ENCODE measurements at regions not wholly inside any gene's neighbourhood (a gene's known extent, or its start where the extent isn't known, plus 50 kb on each side); places are given as distances from the start of the nearest gene placed in this dataset.

GRCh38 chr2:151197184-151198108 is 64.2 kb downstream of the RBM43 start:
- no peaks in the 10 kb centered on the region for H3K4me1 ChIP-seq (ENCODE audit: control insufficient read depth, insufficient read depth, low read length)
- H3K36me3 ChIP-seq (ENCODE audit: control insufficient read depth, insufficient read depth, low read length), result no peaks in the 10 kb centered on the region
- 92% methylated on average over 2 of the region's 7 CpGs for WGBS (ENCODE audit: insufficient coverage)
- no peak for DNase-seq
- H3K27ac ChIP-seq (ENCODE audit: low read length), result no peak overlapping the region
- no peak overlapping the region for H3K4me3 ChIP-seq (ENCODE audit: low read length)
- H3K27me3 ChIP-seq (ENCODE audit: control insufficient read depth, insufficient read depth, low read length), result no peaks in the 10 kb centered on the region
- no peaks in the 10 kb centered on the region for H3K9me3 ChIP-seq (replicated peaks; ENCODE audit: control insufficient read depth, low read depth, low read length)

- Histone ChIP-seq H3K9me3 (replicated peaks; ENCODE audit: control insufficient read depth, low read depth, low read length) (no peaks in the 10 kb centered on the region), H3K27me3 (ENCODE audit: control insufficient read depth, insufficient read depth, low read length) (no peaks in the 10 kb centered on the region), H3K27ac (ENCODE audit: low read length) (no peak overlapping the region), H3K36me3 (ENCODE audit: control insufficient read depth, insufficient read depth, low read length) (no peaks in the 10 kb centered on the region), H3K4me3 (ENCODE audit: low read length) (no peak overlapping the region), H3K4me1 (ENCODE audit: control insufficient read depth, insufficient read depth, low read length) (no peaks in the 10 kb centered on the region)
- WGBS (ENCODE audit: insufficient coverage), result 100% methylated on average over 1 of the region's 4 CpGs
- DNase-seq, result no peak
These were observed 68.1 kb downstream of the RBM43 start for GRCh38 chr2:151193576-151193975.

GRCh38 chr2:151192681-151193080 is 69.0 kb downstream of the RBM43 start:
- no peak for DNase-seq
- H3K9me3 ChIP-seq (replicated peaks; ENCODE audit: control insufficient read depth, low read depth, low read length), result no peaks in the 10 kb centered on the region
- H3K36me3 ChIP-seq (ENCODE audit: control insufficient read depth, insufficient read depth, low read length), result no peaks in the 10 kb centered on the region
- no peak overlapping the region for H3K4me3 ChIP-seq (ENCODE audit: low read length)
- no peak overlapping the region for H3K27ac ChIP-seq (ENCODE audit: low read length)
- H3K4me1 ChIP-seq (ENCODE audit: control insufficient read depth, insufficient read depth, low read length), result no peaks in the 10 kb centered on the region
- WGBS (ENCODE audit: insufficient coverage), result no CpG with 5 or more reads among the region's 2 CpGs
- H3K27me3 ChIP-seq (ENCODE audit: control insufficient read depth, insufficient read depth, low read length), result no peaks in the 10 kb centered on the region

GRCh38 chr2:151191001-151191400 is 70.7 kb downstream of the RBM43 start:
- Histone ChIP-seq H3K9me3 (replicated peaks; ENCODE audit: control insufficient read depth, low read depth, low read length) (no peaks in the 10 kb centered on the region), H3K27ac (ENCODE audit: low read length) (no peak overlapping the region), H3K4me1 (ENCODE audit: control insufficient read depth, insufficient read depth, low read length) (no peaks in the 10 kb centered on the region), H3K36me3 (ENCODE audit: control insufficient read depth, insufficient read depth, low read length) (no peaks in the 10 kb centered on the region), H3K27me3 (ENCODE audit: control insufficient read depth, insufficient read depth, low read length) (no peaks in the 10 kb centered on the region), H3K4me3 (ENCODE audit: low read length) (no peak overlapping the region)
- peak; percentile 43 for DNase-seq
- 18% methylated on average over 1 of the region's 2 CpGs for WGBS (ENCODE audit: insufficient coverage)

GRCh38 chr2:151189125-151189524 is 72.5 kb downstream of the RBM43 start:
- Histone ChIP-seq H3K27ac (ENCODE audit: low read length) (no peak overlapping the region), H3K36me3 (ENCODE audit: control insufficient read depth, insufficient read depth, low read length) (no peaks in the 10 kb centered on the region), H3K27me3 (ENCODE audit: control insufficient read depth, insufficient read depth, low read length) (no peaks in the 10 kb centered on the region), H3K9me3 (replicated peaks; ENCODE audit: control insufficient read depth, low read depth, low read length) (no peaks in the 10 kb centered on the region), H3K4me1 (ENCODE audit: control insufficient read depth, insufficient read depth, low read length) (no peaks in the 10 kb centered on the region), H3K4me3 (ENCODE audit: low read length) (no peak overlapping the region)
- DNase-seq, result no peak
- no CpG with 5 or more reads among the region's 3 CpGs for WGBS (ENCODE audit: insufficient coverage)

GRCh38 chr2:151186011-151186410 is 75.7 kb downstream of the RBM43 start:
- Histone ChIP-seq H3K36me3 (ENCODE audit: control insufficient read depth, insufficient read depth, low read length) (no peaks in the 10 kb centered on the region), H3K4me3 (ENCODE audit: low read length) (no peak overlapping the region), H3K27me3 (ENCODE audit: control insufficient read depth, insufficient read depth, low read length) (no peaks in the 10 kb centered on the region), H3K4me1 (ENCODE audit: control insufficient read depth, insufficient read depth, low read length) (no peaks in the 10 kb centered on the region), H3K9me3 (replicated peaks; ENCODE audit: control insufficient read depth, low read depth, low read length) (no peaks in the 10 kb centered on the region), H3K27ac (ENCODE audit: low read length) (no peak overlapping the region)
- DNase-seq, result no peak
- WGBS (ENCODE audit: insufficient coverage), result over 99% methylated on average over 11 of the region's 15 CpGs

- Histone ChIP-seq H3K27me3 (ENCODE audit: control insufficient read depth, insufficient read depth, low read length) (no peaks in the 10 kb centered on the region), H3K4me3 (ENCODE audit: low read length) (no peak overlapping the region), H3K9me3 (replicated peaks; ENCODE audit: control insufficient read depth, low read depth, low read length) (no peaks in the 10 kb centered on the region), H3K27ac (ENCODE audit: low read length) (no peak overlapping the region), H3K36me3 (ENCODE audit: control insufficient read depth, insufficient read depth, low read length) (no peaks in the 10 kb centered on the region), H3K4me1 (ENCODE audit: control insufficient read depth, insufficient read depth, low read length) (no peaks in the 10 kb centered on the region)
- 76% methylated on average over 2 of the region's 7 CpGs for WGBS (ENCODE audit: insufficient coverage)
- no peak for DNase-seq
These were observed 78.5 kb downstream of the RBM43 start for GRCh38 chr2:151182899-151183809.

GRCh38 chr2:151182396-151182795 is 79.3 kb downstream of the RBM43 start:
- Histone ChIP-seq H3K4me1 (ENCODE audit: control insufficient read depth, insufficient read depth, low read length) (no peaks in the 10 kb centered on the region), H3K4me3 (ENCODE audit: low read length) (no peak overlapping the region), H3K27ac (ENCODE audit: low read length) (no peak overlapping the region), H3K9me3 (replicated peaks; ENCODE audit: control insufficient read depth, low read depth, low read length) (no peaks in the 10 kb centered on the region), H3K36me3 (ENCODE audit: control insufficient read depth, insufficient read depth, low read length) (no peaks in the 10 kb centered on the region), H3K27me3 (ENCODE audit: control insufficient read depth, insufficient read depth, low read length) (no peaks in the 10 kb centered on the region)
- DNase-seq, result no peak
- WGBS (ENCODE audit: insufficient coverage), result 60% methylated on average over 1 of the region's 3 CpGs

GRCh38 chr2:151181524-151181923 is 80.1 kb downstream of the RBM43 start:
- Histone ChIP-seq H3K9me3 (replicated peaks; ENCODE audit: control insufficient read depth, low read depth, low read length) (no peaks in the 10 kb centered on the region), H3K4me3 (ENCODE audit: low read length) (no peak overlapping the region), H3K27me3 (ENCODE audit: control insufficient read depth, insufficient read depth, low read length) (no peaks in the 10 kb centered on the region), H3K4me1 (ENCODE audit: control insufficient read depth, insufficient read depth, low read length) (no peaks in the 10 kb centered on the region), H3K27ac (ENCODE audit: low read length) (no peak overlapping the region), H3K36me3 (ENCODE audit: control insufficient read depth, insufficient read depth, low read length) (no peaks in the 10 kb centered on the region)
- 14% methylated on average over 1 of the region's 6 CpGs for WGBS (ENCODE audit: insufficient coverage)
- peak; percentile 85 for DNase-seq

- Histone ChIP-seq H3K4me3 (ENCODE audit: low read length) (no peak overlapping the region), H3K4me1 (ENCODE audit: control insufficient read depth, insufficient read depth, low read length) (peaks cover 3% of the 10 kb centered on the region), H3K27ac (ENCODE audit: low read length) (no peak overlapping the region), H3K36me3 (ENCODE audit: control insufficient read depth, insufficient read depth, low read length) (no peaks in the 10 kb centered on the region), H3K9me3 (replicated peaks; ENCODE audit: control insufficient read depth, low read depth, low read length) (no peaks in the 10 kb centered on the region), H3K27me3 (ENCODE audit: control insufficient read depth, insufficient read depth, low read length) (no peaks in the 10 kb centered on the region)
- DNase-seq, result no peak
- no CpG with 5 or more reads among the region's 3 CpGs for WGBS (ENCODE audit: insufficient coverage)
These were observed 81.5 kb downstream of the RBM43 start for GRCh38 chr2:151180123-151180522.
